ENCODE measurements at regions not wholly inside any gene's neighbourhood (a gene's known extent, or its start where the extent isn't known, plus 50 kb on each side); places are given as distances from the start of the nearest gene placed in this dataset.

GRCh38 chr3:177640319-177640965 is 443.2 kb upstream of the TBL1XR1 start:
- no peak for TF ChIP-seq POLR2A (IDR thresholded peaks at IDR 0.05; ENCODE audit: low read depth, low read length)
- TF ChIP-seq POLR2AphosphoS5 (IDR thresholded peaks at IDR 0.05; ENCODE audit: low read depth, low read length) = no peak
- no peak for TF ChIP-seq TAF1 (IDR thresholded peaks at IDR 0.05; ENCODE audit: borderline replicate concordance, low read depth, low read length)
